ENCODE measurements at regions not wholly inside any gene's neighbourhood (a gene's known extent, or its start where the extent isn't known, plus 50 kb on each side); places are given as distances from the start of the nearest gene placed in this dataset.

DNA sequence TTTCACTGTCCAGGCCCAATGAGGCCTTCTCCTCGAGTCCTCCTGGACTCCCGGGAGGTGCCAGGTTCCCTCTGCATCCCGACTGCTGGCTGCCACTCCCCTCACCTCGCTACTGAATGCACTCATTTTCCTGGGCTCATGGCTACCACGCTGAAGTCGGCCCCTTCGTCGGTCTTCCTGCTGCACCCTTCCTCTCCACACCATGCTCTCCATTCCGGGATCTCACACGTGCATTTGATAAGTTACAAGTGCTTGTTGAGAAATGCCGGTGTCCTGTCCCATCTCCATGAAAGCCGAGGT lies 334.7 kb upstream of the MYT1L start:
- Mint-ChIP-seq H3K4me3 (ENCODE audit: unreplicated experiment) (no peak overlapping the region), H3K4me1 (ENCODE audit: unreplicated experiment) (peaks cover 2% of the 10 kb centered on the region), H3K9me3 (ENCODE audit: unreplicated experiment) (no peaks in the 10 kb centered on the region), H3K27ac (ENCODE audit: unreplicated experiment) (peak overlapping the region; percentile 0), H3K27me3 (ENCODE audit: unreplicated experiment) (peaks cover 16% of the 10 kb centered on the region), H3K36me3 (ENCODE audit: low read depth, unreplicated experiment) (no peaks in the 10 kb centered on the region)
- no peak for DNase-seq (ENCODE audit: low spot score)
- TF ChIP-seq, protein P1, sequence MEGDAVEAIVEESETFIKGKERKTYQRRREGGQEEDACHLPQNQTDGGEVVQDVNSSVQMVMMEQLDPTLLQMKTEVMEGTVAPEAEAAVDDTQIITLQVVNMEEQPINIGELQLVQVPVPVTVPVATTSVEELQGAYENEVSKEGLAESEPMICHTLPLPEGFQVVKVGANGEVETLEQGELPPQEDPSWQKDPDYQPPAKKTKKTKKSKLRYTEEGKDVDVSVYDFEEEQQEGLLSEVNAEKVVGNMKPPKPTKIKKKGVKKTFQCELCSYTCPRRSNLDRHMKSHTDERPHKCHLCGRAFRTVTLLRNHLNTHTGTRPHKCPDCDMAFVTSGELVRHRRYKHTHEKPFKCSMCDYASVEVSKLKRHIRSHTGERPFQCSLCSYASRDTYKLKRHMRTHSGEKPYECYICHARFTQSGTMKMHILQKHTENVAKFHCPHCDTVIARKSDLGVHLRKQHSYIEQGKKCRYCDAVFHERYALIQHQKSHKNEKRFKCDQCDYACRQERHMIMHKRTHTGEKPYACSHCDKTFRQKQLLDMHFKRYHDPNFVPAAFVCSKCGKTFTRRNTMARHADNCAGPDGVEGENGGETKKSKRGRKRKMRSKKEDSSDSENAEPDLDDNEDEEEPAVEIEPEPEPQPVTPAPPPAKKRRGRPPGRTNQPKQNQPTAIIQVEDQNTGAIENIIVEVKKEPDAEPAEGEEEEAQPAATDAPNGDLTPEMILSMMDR (IDR thresholded peaks at IDR 0.05; ENCODE audit: unreplicated experiment) = no peak

DNA sequence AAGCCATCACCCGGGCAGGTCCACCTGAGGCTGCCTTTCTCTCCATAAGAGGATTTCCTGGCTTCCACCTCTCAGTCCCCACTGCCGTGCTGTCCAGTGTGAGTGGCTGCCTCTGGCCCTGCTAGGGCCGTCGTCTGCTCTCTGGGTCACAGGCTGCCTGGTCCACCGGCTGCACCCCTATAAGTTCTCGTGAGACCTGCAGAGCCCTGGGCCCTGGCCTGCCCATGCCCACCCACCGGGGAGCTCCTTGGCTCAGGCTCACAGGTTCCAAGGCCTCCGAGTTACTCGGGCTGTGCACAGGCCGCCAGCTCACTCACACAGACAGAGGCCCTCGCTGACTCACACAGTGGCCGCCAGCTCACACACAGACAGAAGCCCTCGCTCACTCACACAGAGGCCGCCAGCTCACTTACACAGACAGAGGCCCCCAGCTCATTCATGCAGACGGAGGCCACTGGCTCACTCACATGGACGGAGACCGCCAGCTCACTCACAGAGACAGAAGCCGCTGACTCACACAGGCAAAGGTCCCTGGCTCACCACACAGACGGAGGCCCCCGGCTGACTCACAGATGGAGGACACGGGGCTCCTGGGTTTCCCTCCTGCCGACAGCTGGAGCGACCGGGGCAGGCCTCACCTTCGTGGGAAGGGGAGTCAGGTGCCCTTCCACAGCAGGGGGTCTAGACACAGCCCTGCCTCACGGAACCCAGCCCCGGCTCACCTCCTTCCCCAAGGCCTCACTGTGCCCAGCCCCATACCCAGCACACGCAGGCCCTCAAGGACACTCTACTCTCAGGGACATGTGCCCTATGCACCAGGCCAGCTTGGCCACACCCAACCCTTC lies 334.1 kb upstream of the MYT1L start:
- Mint-ChIP-seq H3K27me3 (ENCODE audit: unreplicated experiment) (peaks cover 17% of the 10 kb centered on the region), H3K4me1 (ENCODE audit: unreplicated experiment) (peaks cover 2% of the 10 kb centered on the region), H3K27ac (ENCODE audit: unreplicated experiment) (no peak overlapping the region), H3K9me3 (ENCODE audit: unreplicated experiment) (no peaks in the 10 kb centered on the region), H3K36me3 (ENCODE audit: low read depth, unreplicated experiment) (no peaks in the 10 kb centered on the region), H3K4me3 (ENCODE audit: unreplicated experiment) (no peak overlapping the region)
- TF ChIP-seq, protein P1 (IDR thresholded peaks at IDR 0.05; ENCODE audit: unreplicated experiment) = no peak
- DNase-seq (ENCODE audit: low spot score) = no peak

DNA sequence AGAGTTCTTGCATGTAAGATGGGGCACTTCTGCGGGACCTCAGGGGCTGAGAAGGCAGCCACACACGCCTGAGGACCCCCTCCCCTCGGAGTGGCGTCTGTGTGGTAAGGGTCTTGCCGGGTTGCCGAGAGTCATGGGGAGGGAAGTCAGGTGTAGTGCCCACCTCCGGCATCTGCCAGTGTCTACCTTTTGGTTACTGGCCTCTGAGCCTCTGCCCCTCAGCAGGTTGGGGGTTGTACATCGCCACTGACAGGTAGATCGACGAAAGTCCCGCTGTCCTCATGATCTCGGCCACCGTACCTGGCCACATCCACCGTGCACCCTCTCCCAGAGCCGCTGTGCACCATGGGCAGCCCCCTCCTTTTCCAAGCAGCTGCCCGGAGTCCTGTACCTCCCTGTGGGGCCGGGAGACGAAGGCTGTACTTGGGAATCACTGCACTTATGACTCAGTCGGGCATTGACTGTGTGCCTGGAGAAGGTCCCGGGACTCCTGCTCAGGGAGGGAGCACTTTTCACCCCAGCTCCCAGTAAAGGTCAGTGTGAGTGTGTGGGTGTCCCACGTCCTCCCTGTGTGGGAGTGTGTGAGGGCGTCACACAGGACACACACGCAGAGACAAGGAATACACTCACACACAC lies 332.4 kb upstream of the MYT1L start:
- no peak overlapping the region for H3K27ac Mint-ChIP-seq (ENCODE audit: unreplicated experiment)
- peaks cover 4% of the 10 kb centered on the region for H3K9me3 Mint-ChIP-seq (ENCODE audit: unreplicated experiment)
- TF ChIP-seq, protein P1 (IDR thresholded peaks at IDR 0.05; ENCODE audit: unreplicated experiment) = no peak
- H3K4me3 Mint-ChIP-seq (ENCODE audit: unreplicated experiment) = no peak overlapping the region
- H3K36me3 Mint-ChIP-seq (ENCODE audit: low read depth, unreplicated experiment) = no peaks in the 10 kb centered on the region
- peaks cover 17% of the 10 kb centered on the region for H3K27me3 Mint-ChIP-seq (ENCODE audit: unreplicated experiment)
- DNase-seq (ENCODE audit: low spot score) = no peak
- H3K4me1 Mint-ChIP-seq (ENCODE audit: unreplicated experiment) = peaks cover 2% of the 10 kb centered on the region

DNA sequence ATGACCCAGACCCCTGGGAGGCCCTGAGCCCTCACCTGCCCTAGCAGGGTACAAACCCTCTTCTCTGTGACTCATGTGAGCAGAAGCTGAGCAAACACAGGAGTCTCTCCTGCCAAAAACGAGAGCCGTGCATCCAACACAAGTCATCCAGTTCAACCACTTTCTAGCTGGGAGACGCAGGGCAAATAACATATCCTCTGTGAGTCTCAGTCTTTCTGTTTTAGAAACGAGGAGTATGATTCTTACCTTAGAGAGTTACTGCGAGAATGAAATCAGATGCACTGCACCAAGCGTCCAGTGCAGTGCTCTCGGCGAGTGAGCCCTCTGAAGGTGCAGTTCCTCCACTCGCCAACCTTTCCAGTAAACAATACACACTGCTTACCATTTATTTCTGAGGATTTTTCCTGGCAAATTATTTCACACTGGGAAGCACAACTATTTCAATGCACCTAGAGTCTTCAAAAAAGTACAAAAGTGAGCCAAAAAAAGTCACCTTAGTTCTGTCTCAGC lies 331.8 kb upstream of the MYT1L start:
- Mint-ChIP-seq H3K36me3 (ENCODE audit: low read depth, unreplicated experiment) (no peaks in the 10 kb centered on the region), H3K27me3 (ENCODE audit: unreplicated experiment) (peaks cover 17% of the 10 kb centered on the region), H3K4me1 (ENCODE audit: unreplicated experiment) (peaks cover 2% of the 10 kb centered on the region), H3K9me3 (ENCODE audit: unreplicated experiment) (peaks cover 8% of the 10 kb centered on the region), H3K27ac (ENCODE audit: unreplicated experiment) (no peak overlapping the region), H3K4me3 (ENCODE audit: unreplicated experiment) (no peak overlapping the region)
- no peak for DNase-seq (ENCODE audit: low spot score)
- TF ChIP-seq, protein P1 (IDR thresholded peaks at IDR 0.05; ENCODE audit: unreplicated experiment) = no peak

All from endothelial cell (in vitro differentiated cells).